ENCODE measurements at regions not wholly inside any gene's neighbourhood (a gene's known extent, or its start where the extent isn't known, plus 50 kb on each side); places are given as distances from the start of the nearest gene placed in this dataset.

DNA sequence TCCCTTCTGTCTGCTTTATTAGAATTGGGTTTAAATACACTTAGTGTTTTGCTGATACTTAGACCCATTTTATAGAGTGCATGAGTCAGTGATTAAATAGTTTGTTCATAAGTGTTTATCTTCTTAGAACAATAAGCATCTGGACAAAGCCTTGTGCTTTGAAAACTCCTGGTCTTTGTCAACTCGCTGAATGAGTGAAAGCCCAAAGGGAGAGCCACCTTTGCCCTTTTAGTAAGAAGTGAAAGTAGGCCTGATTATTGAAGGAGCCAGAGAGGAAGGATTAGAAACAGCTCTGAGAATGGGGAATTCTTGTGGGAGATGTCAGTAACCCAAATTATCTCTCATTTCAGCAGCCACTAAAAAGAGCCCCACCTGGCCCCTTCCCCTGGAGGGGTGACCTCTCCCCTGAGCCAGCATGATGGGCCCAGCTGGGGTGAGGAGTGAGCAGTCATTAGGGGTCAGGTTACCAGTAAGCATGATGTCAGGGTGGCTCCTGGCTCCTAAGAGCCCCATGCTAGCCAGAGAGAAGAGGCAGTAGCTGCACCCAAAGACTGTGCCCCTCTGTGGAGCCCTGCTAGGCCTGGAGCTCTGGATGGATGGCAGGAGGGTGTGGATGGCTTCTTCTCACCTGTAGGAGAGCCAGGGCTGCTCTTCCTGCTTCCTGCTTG, 125.1 kb upstream of the E2F8 start (continued):
- TF ChIP-seq, protein P1, sequence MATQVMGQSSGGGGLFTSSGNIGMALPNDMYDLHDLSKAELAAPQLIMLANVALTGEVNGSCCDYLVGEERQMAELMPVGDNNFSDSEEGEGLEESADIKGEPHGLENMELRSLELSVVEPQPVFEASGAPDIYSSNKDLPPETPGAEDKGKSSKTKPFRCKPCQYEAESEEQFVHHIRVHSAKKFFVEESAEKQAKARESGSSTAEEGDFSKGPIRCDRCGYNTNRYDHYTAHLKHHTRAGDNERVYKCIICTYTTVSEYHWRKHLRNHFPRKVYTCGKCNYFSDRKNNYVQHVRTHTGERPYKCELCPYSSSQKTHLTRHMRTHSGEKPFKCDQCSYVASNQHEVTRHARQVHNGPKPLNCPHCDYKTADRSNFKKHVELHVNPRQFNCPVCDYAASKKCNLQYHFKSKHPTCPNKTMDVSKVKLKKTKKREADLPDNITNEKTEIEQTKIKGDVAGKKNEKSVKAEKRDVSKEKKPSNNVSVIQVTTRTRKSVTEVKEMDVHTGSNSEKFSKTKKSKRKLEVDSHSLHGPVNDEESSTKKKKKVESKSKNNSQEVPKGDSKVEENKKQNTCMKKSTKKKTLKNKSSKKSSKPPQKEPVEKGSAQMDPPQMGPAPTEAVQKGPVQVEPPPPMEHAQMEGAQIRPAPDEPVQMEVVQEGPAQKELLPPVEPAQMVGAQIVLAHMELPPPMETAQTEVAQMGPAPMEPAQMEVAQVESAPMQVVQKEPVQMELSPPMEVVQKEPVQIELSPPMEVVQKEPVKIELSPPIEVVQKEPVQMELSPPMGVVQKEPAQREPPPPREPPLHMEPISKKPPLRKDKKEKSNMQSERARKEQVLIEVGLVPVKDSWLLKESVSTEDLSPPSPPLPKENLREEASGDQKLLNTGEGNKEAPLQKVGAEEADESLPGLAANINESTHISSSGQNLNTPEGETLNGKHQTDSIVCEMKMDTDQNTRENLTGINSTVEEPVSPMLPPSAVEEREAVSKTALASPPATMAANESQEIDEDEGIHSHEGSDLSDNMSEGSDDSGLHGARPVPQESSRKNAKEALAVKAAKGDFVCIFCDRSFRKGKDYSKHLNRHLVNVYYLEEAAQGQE (IDR thresholded peaks at IDR 0.05; ENCODE audit: unreplicated experiment), result no peak
- TF ChIP-seq, protein P2, sequence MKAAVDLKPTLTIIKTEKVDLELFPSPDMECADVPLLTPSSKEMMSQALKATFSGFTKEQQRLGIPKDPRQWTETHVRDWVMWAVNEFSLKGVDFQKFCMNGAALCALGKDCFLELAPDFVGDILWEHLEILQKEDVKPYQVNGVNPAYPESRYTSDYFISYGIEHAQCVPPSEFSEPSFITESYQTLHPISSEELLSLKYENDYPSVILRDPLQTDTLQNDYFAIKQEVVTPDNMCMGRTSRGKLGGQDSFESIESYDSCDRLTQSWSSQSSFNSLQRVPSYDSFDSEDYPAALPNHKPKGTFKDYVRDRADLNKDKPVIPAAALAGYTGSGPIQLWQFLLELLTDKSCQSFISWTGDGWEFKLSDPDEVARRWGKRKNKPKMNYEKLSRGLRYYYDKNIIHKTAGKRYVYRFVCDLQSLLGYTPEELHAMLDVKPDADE (IDR thresholded peaks at IDR 0.05), result no peak

DNA sequence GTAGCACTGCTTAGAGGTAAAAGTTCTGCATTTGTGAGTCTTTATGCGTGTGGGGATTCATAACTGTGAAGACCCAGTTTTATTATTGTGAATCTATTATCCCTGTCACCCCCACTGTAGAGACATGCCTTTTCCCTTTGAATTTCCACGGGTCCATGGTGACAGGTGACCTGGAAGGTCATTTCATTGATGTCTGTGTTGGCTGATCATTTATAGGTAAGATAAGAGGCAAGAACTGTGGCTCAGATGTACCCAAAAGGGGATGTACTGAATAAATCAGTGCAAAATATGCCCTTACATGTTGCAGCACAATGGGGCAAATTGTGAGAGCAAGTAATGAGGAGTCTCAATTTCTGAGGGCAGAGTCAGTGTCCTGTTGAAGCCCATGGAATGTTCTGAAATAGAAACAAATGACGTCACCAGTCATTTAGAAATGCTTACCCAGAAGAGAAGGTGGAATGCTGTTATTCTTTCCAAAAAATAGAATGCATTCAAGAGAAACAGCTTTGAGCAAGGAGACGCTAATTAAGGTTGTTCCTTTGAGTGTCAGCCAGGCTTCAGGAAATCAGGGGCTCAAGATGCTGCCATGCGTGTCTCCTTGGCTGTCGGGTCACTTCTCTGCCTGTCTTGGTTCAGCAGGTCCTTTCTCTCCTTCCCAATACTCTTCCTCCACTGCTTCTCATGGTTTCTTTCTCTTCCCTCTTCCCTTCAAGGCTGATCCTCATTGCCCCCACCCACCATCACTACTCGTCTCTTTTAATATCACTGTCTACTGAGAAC, 118.7 kb upstream of the E2F8 start:
- no peak overlapping the region for H3K4me3 ChIP-seq
- no peak overlapping the region for H2AFZ ChIP-seq
- Mint-ChIP-seq H3K9me3 (no peaks in the 10 kb centered on the region), H3K27me3 (ENCODE audit: insufficient read depth, low read depth, poor library complexity) (no peaks in the 10 kb centered on the region), H3K36me3 (ENCODE audit: low read depth) (no peaks in the 10 kb centered on the region), H3K4me3 (no peak overlapping the region), H3K4me1 (peaks cover 12% of the 10 kb centered on the region), H3K27ac (no peak overlapping the region)
- no peaks in the 10 kb centered on the region; the same call in 1 of the 2 replicates for H3K9me2 ChIP-seq (ENCODE audit: insufficient read depth)
- H3K79me2 ChIP-seq (replicated peaks; ENCODE audit: insufficient read depth), result no peaks in the 10 kb centered on the region
- no peak for DNase-seq (ENCODE audit: low spot score)
- H4K20me1 ChIP-seq (replicated peaks; ENCODE audit: insufficient read depth), result no peaks in the 10 kb centered on the region
- peaks cover 13% of the 10 kb centered on the region for H3K4me1 ChIP-seq (ENCODE audit: insufficient read depth)
- TF ChIP-seq, protein P3, sequence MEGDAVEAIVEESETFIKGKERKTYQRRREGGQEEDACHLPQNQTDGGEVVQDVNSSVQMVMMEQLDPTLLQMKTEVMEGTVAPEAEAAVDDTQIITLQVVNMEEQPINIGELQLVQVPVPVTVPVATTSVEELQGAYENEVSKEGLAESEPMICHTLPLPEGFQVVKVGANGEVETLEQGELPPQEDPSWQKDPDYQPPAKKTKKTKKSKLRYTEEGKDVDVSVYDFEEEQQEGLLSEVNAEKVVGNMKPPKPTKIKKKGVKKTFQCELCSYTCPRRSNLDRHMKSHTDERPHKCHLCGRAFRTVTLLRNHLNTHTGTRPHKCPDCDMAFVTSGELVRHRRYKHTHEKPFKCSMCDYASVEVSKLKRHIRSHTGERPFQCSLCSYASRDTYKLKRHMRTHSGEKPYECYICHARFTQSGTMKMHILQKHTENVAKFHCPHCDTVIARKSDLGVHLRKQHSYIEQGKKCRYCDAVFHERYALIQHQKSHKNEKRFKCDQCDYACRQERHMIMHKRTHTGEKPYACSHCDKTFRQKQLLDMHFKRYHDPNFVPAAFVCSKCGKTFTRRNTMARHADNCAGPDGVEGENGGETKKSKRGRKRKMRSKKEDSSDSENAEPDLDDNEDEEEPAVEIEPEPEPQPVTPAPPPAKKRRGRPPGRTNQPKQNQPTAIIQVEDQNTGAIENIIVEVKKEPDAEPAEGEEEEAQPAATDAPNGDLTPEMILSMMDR (conservative IDR thresholded peaks at IDR 0.05; ENCODE audit: low read depth in 2 of 2), result no peak
- TF ChIP-seq STAT1 (IDR thresholded peaks at IDR 0.05; ENCODE audit: unreplicated experiment), result no peak
- TF ChIP-seq ZNF331 (CRISPR knock-in tag; IDR thresholded peaks at IDR 0.05; ENCODE audit: low read depth), result no peak
- TF ChIP-seq JUNB (IDR thresholded peaks at IDR 0.05; ENCODE audit: unreplicated experiment), result no peak
- TF ChIP-seq POLR2AphosphoS5 (IDR thresholded peaks at IDR 0.05; ENCODE audit: low read depth), result no peak
- TF ChIP-seq, protein P1 (IDR thresholded peaks at IDR 0.05; ENCODE audit: unreplicated experiment), result no peak
- no peak for TF ChIP-seq EZH2phosphoT487 (IDR thresholded peaks at IDR 0.05; ENCODE audit: unreplicated experiment)
- TF ChIP-seq EZH2 (IDR thresholded peaks at IDR 0.05; ENCODE audit: low read depth, unreplicated experiment), result no peak
- no peak for TF ChIP-seq CREB1 (CRISPR knock-in tag; IDR thresholded peaks at IDR 0.05; ENCODE audit: low read depth)
- H3K27ac ChIP-seq (ENCODE audit: low read depth), result no peak overlapping the region
- no peak overlapping the region for H3K4me2 ChIP-seq
- H3K36me3 ChIP-seq (ENCODE audit: insufficient read depth), result no peaks in the 10 kb centered on the region
- H3F3A ChIP-seq (replicated peaks; ENCODE audit: low read depth), result no peaks in the 10 kb centered on the region
- no peak for ATAC-seq
- no peaks in the 10 kb centered on the region for H3K27me3 ChIP-seq (ENCODE audit: insufficient read depth)
